IPS-20b (cell line): ENCODE measurements at regions not wholly inside any gene's neighbourhood (a gene's known extent, or its start where the extent isn't known, plus 50 kb on each side); places are given as distances from the start of the nearest gene placed in this dataset.

Experiments used
- H3K27ac ChIP-seq: one replicate; pipeline ENCODE4 v1.5.1; 2013; ENCODE audit warnings: low read length
- H3K27me3 ChIP-seq: 2 replicates; pipeline ENCODE4 v1.6.1; 2013; ENCODE audit warnings: mild to moderate bottlenecking, low read length, inconsistent platforms; ENCODE audit not compliant: insufficient read depth
- H3K36me3 ChIP-seq: 2 replicates; pipeline ENCODE4 v1.6.1; 2013; ENCODE audit warnings: low read depth, mild to moderate bottlenecking, inconsistent platforms, low read length, moderate library complexity; ENCODE audit not compliant: insufficient read depth
- H3K4me1 ChIP-seq: 2 replicates; pipeline ENCODE4 v1.6.1; 2013; ENCODE audit warnings: mild to moderate bottlenecking, control low read depth, inconsistent platforms, low read length, moderate library complexity; ENCODE audit not compliant: insufficient read depth
- H3K4me3 ChIP-seq: 2 replicates; pipeline ENCODE4 v1.5.1; 2013; ENCODE audit warnings: mild to moderate bottlenecking, low read length, inconsistent platforms
- H3K9ac ChIP-seq: 2 replicates; pipeline ENCODE4 v1.6.1; 2013; ENCODE audit warnings: low read depth, mild to moderate bottlenecking, inconsistent platforms, low read length, moderate library complexity
- H3K9me3 ChIP-seq: 2 replicates; pipeline ENCODE4 v1.6.1; 2013; ENCODE audit warnings: mild to moderate bottlenecking, low read depth, low read length, inconsistent platforms; ENCODE audit not compliant: insufficient read depth

GRCh38 chr13:22018836-22019210 lies 347.9 kb downstream of the FGF9 start:
- no peaks in the 10 kb centered on the region for H3K9me3 ChIP-seq
- H3K27ac ChIP-seq = no peak overlapping the region
- no peaks in the 10 kb centered on the region for H3K36me3 ChIP-seq
- H3K4me3 ChIP-seq = no peak overlapping the region
- no peaks in the 10 kb centered on the region for H3K4me1 ChIP-seq
- H3K27me3 ChIP-seq = no peaks in the 10 kb centered on the region
- H3K9ac ChIP-seq = no peak overlapping the region

- no peaks in the 10 kb centered on the region for H3K27me3 ChIP-seq
- H3K4me1 ChIP-seq = no peaks in the 10 kb centered on the region
- no peaks in the 10 kb centered on the region for H3K36me3 ChIP-seq
- H3K9ac ChIP-seq = no peak overlapping the region
- H3K27ac ChIP-seq = no peak overlapping the region
- no peaks in the 10 kb centered on the region for H3K9me3 ChIP-seq
- H3K4me3 ChIP-seq = no peak overlapping the region
Measured at GRCh38 chr13:22024381-22024994, 353.6 kb downstream of the FGF9 start.

GRCh38 chr13:22027566-22027965 lies 356.7 kb downstream of the FGF9 start:
- Histone ChIP-seq H3K36me3 (no peaks in the 10 kb centered on the region), H3K9ac (no peak overlapping the region), H3K4me1 (0 out of 2 replicates have a peak, but pooled peaks cover 5% of the 10 kb centered on the region), H3K9me3 (no peaks in the 10 kb centered on the region), H3K27me3 (no peaks in the 10 kb centered on the region), H3K4me3 (no peak overlapping the region), H3K27ac (no peak overlapping the region)

GRCh38 chr13:22028831-22029230 lies 358.0 kb downstream of the FGF9 start:
- Histone ChIP-seq H3K4me1 (0 out of 2 replicates have a peak, but pooled peaks cover 5% of the 10 kb centered on the region), H3K4me3 (no peak overlapping the region), H3K27me3 (no peaks in the 10 kb centered on the region), H3K36me3 (no peaks in the 10 kb centered on the region), H3K9ac (no peak overlapping the region), H3K27ac (no peak overlapping the region), H3K9me3 (no peaks in the 10 kb centered on the region)

- H3K4me3 ChIP-seq = no peak overlapping the region
- H3K36me3 ChIP-seq = no peaks in the 10 kb centered on the region
- H3K9ac ChIP-seq = no peak overlapping the region
- no peak overlapping the region for H3K27ac ChIP-seq
- 0 out of 2 replicates have a peak, but pooled peaks cover 5% of the 10 kb centered on the region for H3K4me1 ChIP-seq
- no peaks in the 10 kb centered on the region for H3K9me3 ChIP-seq
- no peaks in the 10 kb centered on the region for H3K27me3 ChIP-seq
Measured at GRCh38 chr13:22030321-22030720, 359.4 kb downstream of the FGF9 start.

GRCh38 chr13:22031702-22032286 lies 360.9 kb downstream of the FGF9 start:
- Histone ChIP-seq H3K4me3 (no peak overlapping the region), H3K9ac (no peak overlapping the region), H3K4me1 (0 out of 2 replicates have a peak, but pooled peaks cover 5% of the 10 kb centered on the region), H3K27ac (no peak overlapping the region), H3K36me3 (no peaks in the 10 kb centered on the region), H3K9me3 (no peaks in the 10 kb centered on the region), H3K27me3 (no peaks in the 10 kb centered on the region)

GRCh38 chr13:22032905-22033304 lies 362.0 kb downstream of the FGF9 start:
- Histone ChIP-seq H3K27me3 (no peaks in the 10 kb centered on the region), H3K36me3 (no peaks in the 10 kb centered on the region), H3K4me1 (0 out of 2 replicates have a peak, but pooled peaks cover 5% of the 10 kb centered on the region), H3K27ac (no peak overlapping the region), H3K4me3 (no peak overlapping the region), H3K9me3 (no peaks in the 10 kb centered on the region), H3K9ac (no peak overlapping the region)

- no peaks in the 10 kb centered on the region; the same call in 1 of the 2 replicates for H3K9me3 ChIP-seq
- no peak overlapping the region for H3K27ac ChIP-seq
- no peak overlapping the region for H3K4me3 ChIP-seq
- no peaks in the 10 kb centered on the region for H3K36me3 ChIP-seq
- H3K9ac ChIP-seq = no peak overlapping the region
- no peaks in the 10 kb centered on the region; the same call in 1 of the 2 replicates for H3K4me1 ChIP-seq
- no peaks in the 10 kb centered on the region for H3K27me3 ChIP-seq
Measured at GRCh38 chr13:22039961-22040360, 369.1 kb downstream of the FGF9 start.

- H3K27me3 ChIP-seq = no peaks in the 10 kb centered on the region
- no peaks in the 10 kb centered on the region; the same call in 1 of the 2 replicates for H3K4me1 ChIP-seq
- H3K27ac ChIP-seq = no peak overlapping the region
- H3K9ac ChIP-seq = no peak overlapping the region
- no peak overlapping the region; the same call in 1 of the 2 replicates for H3K4me3 ChIP-seq
- no peaks in the 10 kb centered on the region for H3K36me3 ChIP-seq
- H3K9me3 ChIP-seq = no peaks in the 10 kb centered on the region; the same call in 1 of the 2 replicates
Measured at GRCh38 chr13:22040810-22041364, 370.0 kb downstream of the FGF9 start.

- Histone ChIP-seq H3K9ac (no peak overlapping the region), H3K9me3 (no peaks in the 10 kb centered on the region; the same call in 1 of the 2 replicates), H3K4me3 (no peak overlapping the region), H3K36me3 (no peaks in the 10 kb centered on the region), H3K27me3 (no peaks in the 10 kb centered on the region), H3K27ac (no peak overlapping the region), H3K4me1 (no peaks in the 10 kb centered on the region; the same call in 1 of the 2 replicates)
Measured at GRCh38 chr13:22041741-22042140, 370.9 kb downstream of the FGF9 start.

- no peaks in the 10 kb centered on the region for H3K36me3 ChIP-seq
- no peaks in the 10 kb centered on the region; the same call in 1 of the 2 replicates for H3K9me3 ChIP-seq
- H3K9ac ChIP-seq = no peak overlapping the region
- no peaks in the 10 kb centered on the region; the same call in 1 of the 2 replicates for H3K4me1 ChIP-seq
- H3K4me3 ChIP-seq = no peak overlapping the region
- H3K27ac ChIP-seq = no peak overlapping the region
- no peaks in the 10 kb centered on the region for H3K27me3 ChIP-seq
Measured at GRCh38 chr13:22047082-22047784, 376.4 kb downstream of the FGF9 start.
